HEK293 (cell line): ENCODE measurements at regions not wholly inside any gene's neighbourhood (a gene's known extent, or its start where the extent isn't known, plus 50 kb on each side); places are given as distances from the start of the nearest gene placed in this dataset.
"Not testable (repeated sequence)": the region's sequence is repeated elsewhere in the genome, so short reads cannot be mapped to it uniquely, and the experiment has no call there.

Experiments
- CTCF ChIA-PET: fragments of 350-600 bp; formaldehyde crosslinking; extraction: SDS; loops from one replicate; lab custom pipeline; 2021; ENCODE audit warnings: antibody characterized with exemption; lab: Yijun Ruan, JAX
- POLR2A ChIA-PET: fragments of 300-600 bp; formaldehyde crosslinking; extraction: SDS; loops from one replicate; lab custom pipeline; 2020; ENCODE audit warnings: antibody characterized with exemption, inconsistent platforms; lab: Yijun Ruan, JAX
- H3K27ac ChIP-seq: fragments of 200-500 bp; sonication (Bioruptor generic); 2 replicates; pipeline ENCODE4 v1.5.1; 2014; ENCODE audit warnings: low read depth, low read length, control low read depth, inconsistent platforms; ENCODE audit errors: extremely low read depth
- H3K36me3 ChIP-seq, 2 experiments: fragments of 200-500 bp in 1 of 2; sonication (Bioruptor generic) in 1 of 2; 1 replicate in 1 of 2; 2 replicates in 1 of 2; pipeline ENCODE4 v1.5.1; 2014 to 2017; ENCODE audit warnings: inconsistent platforms in 2 of 2, low read length in 2 of 2; ENCODE audit not compliant: control insufficient read depth in 2 of 2, insufficient read depth in 1 of 2
- H3K4me1 ChIP-seq: fragments of 200-500 bp; sonication (Bioruptor generic); 2 replicates; pipeline ENCODE4 v1.5.1; 2014; ENCODE audit warnings: mild to moderate bottlenecking, low read length, inconsistent platforms; ENCODE audit not compliant: control insufficient read depth, insufficient read depth
- H3K4me3 ChIP-seq: 2 replicates; pipeline ENCODE4 v1.5.1; 2011; ENCODE audit warnings: low read depth, mild to moderate bottlenecking, control low read depth, low read length, moderate library complexity
- H3K9me3 ChIP-seq: fragments of 200-500 bp; sonication (Bioruptor generic); 2 replicates; pipeline ENCODE4 v1.5.1; 2014; ENCODE audit warnings: low read depth, low read length, inconsistent platforms; ENCODE audit not compliant: control insufficient read depth, insufficient read depth
- IKZF3 ChIP-seq: fragments of 450-650 bp; IDR thresholded peaks from 2 replicates; pipeline ENCODE4 v1.5.0; 2018; ENCODE audit warnings: missing biosample characterization, mild to moderate bottlenecking, missing genetic modification characterization, moderate library complexity
- KLF17 ChIP-seq: fragments of 450-650 bp; formaldehyde crosslinking; IDR thresholded peaks from 2 replicates; pipeline ENCODE4 v1.5.1; 2016; ENCODE audit warnings: missing biosample characterization, missing genetic modification characterization
- OVOL3 ChIP-seq: fragments of 450-650 bp; formaldehyde crosslinking; IDR thresholded peaks from 2 replicates; pipeline ENCODE4 v1.5.1; 2016; ENCODE audit warnings: missing biosample characterization, missing genetic modification characterization
- RBAK ChIP-seq: fragments of 450-650 bp; formaldehyde crosslinking; IDR thresholded peaks from 2 replicates; pipeline ENCODE4 v1.5.1; 2016; ENCODE audit warnings: missing biosample characterization, missing genetic modification characterization
- ZNF157 ChIP-seq: fragments of 450-650 bp; formaldehyde crosslinking; IDR thresholded peaks from 2 replicates; pipeline ENCODE4 v1.5.1; 2016; ENCODE audit warnings: missing biosample characterization, missing genetic modification characterization
- ZNF280D ChIP-seq: fragments of 450-650 bp; formaldehyde crosslinking; IDR thresholded peaks from 2 replicates; pipeline ENCODE4 v1.5.1; 2016; ENCODE audit warnings: missing biosample characterization, missing genetic modification characterization
- ZNF302 ChIP-seq: fragments of 450-650 bp; formaldehyde crosslinking; IDR thresholded peaks from 2 replicates; pipeline ENCODE4 v1.5.1; 2016; ENCODE audit warnings: missing biosample characterization, missing genetic modification characterization, low read depth
- ZNF354C ChIP-seq: fragments of 450-650 bp; formaldehyde crosslinking; IDR thresholded peaks from 2 replicates; pipeline ENCODE4 v1.5.1; 2016; ENCODE audit warnings: missing biosample characterization, missing genetic modification characterization, low read depth, borderline replicate concordance
- ZNF473 ChIP-seq: fragments of 450-650 bp; formaldehyde crosslinking; IDR thresholded peaks from 2 replicates; pipeline ENCODE4 v1.5.1; 2017; ENCODE audit warnings: missing biosample characterization, missing genetic modification characterization
- ZNF510 ChIP-seq: fragments of 450-650 bp; formaldehyde crosslinking; IDR thresholded peaks from 2 replicates; pipeline ENCODE4 v1.5.1; 2018; ENCODE audit warnings: mild to moderate bottlenecking, missing genetic modification characterization, missing biosample characterization; ENCODE audit not compliant: insufficient replicate concordance
- ZNF549 ChIP-seq: fragments of 450-650 bp; IDR thresholded peaks from 2 replicates; pipeline ENCODE4 v1.5.1; 2018; ENCODE audit warnings: missing biosample characterization, missing genetic modification characterization, mild to moderate bottlenecking, inconsistent platforms, moderate library complexity
- ZNF837 ChIP-seq: fragments of 450-650 bp; formaldehyde crosslinking; IDR thresholded peaks from 2 replicates; pipeline ENCODE4 v1.5.1; 2016; ENCODE audit warnings: missing biosample characterization, missing genetic modification characterization
- ZXDB ChIP-seq: fragments of 450-650 bp; formaldehyde crosslinking; IDR thresholded peaks from 2 replicates; pipeline ENCODE4 v1.5.1; 2016; ENCODE audit warnings: missing biosample characterization, missing genetic modification characterization
- TF ChIP-seq, protein P1 (sequence below): fragments of 450-650 bp; formaldehyde crosslinking; IDR thresholded peaks from 2 replicates; pipeline ENCODE4 v1.5.1; 2017; ENCODE audit warnings: missing biosample characterization, missing genetic modification characterization
- TF ChIP-seq, protein P2 (sequence below): fragments of 450-650 bp; formaldehyde crosslinking; IDR thresholded peaks from 2 replicates; pipeline ENCODE4 v1.5.1; 2016; ENCODE audit warnings: missing biosample characterization, missing genetic modification characterization

DNA sequence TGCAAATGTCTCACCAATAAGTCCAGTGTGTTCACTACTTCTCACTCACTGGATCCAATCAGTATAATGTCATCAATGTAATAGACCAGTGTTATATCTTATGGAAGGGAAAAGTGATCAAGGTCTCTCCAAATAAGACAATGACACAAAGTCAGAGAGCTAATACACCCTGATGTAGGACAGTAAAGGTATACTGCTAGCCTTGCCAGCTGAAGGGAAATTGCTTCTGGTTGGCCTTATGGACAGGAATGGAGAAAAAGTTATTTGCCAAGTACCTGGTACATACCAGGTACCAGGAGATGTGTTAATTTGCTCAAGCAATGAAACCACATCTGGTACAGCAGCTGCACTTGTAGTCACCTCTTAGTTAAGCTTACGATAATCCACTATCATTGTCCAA, 141.0 kb downstream of the LTN1 start:
- Histone ChIP-seq H3K36me3 (no peaks in the 10 kb centered on the region), H3K9me3 (no peaks in the 10 kb centered on the region), H3K4me1 (no peaks in the 10 kb centered on the region), H3K4me3 (no peak overlapping the region), H3K27ac (no peak overlapping the region)
- TF ChIP-seq ZNF157 (tag by site-specific recombination): peak; percentile 93
- TF ChIP-seq, protein P1, sequence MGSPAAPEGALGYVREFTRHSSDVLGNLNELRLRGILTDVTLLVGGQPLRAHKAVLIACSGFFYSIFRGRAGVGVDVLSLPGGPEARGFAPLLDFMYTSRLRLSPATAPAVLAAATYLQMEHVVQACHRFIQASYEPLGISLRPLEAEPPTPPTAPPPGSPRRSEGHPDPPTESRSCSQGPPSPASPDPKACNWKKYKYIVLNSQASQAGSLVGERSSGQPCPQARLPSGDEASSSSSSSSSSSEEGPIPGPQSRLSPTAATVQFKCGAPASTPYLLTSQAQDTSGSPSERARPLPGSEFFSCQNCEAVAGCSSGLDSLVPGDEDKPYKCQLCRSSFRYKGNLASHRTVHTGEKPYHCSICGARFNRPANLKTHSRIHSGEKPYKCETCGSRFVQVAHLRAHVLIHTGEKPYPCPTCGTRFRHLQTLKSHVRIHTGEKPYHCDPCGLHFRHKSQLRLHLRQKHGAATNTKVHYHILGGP: no peak
- TF ChIP-seq OVOL3 (tag by site-specific recombination): no peak
- no peak for TF ChIP-seq ZNF549 (tag by site-specific recombination)
- CTCF ChIA-PET: no interaction called here
- POLR2A ChIA-PET: no interaction called here

GRCh38 chr21:28839237-28839636, 153.4 kb downstream of the LTN1 start:
- H3K4me3 ChIP-seq, H3K9me3 ChIP-seq, CTCF ChIA-PET, H3K27ac ChIP-seq, POLR2A ChIA-PET, H3K4me1 ChIP-seq, H3K36me3 ChIP-seq: not testable (repeated sequence)

GRCh38 chr21:28837426-28837825, 155.3 kb downstream of the LTN1 start:
- H3K9me3 ChIP-seq, H3K36me3 ChIP-seq, H3K4me1 ChIP-seq, POLR2A ChIA-PET, H3K4me3 ChIP-seq, H3K27ac ChIP-seq, CTCF ChIA-PET: not testable (repeated sequence)

GRCh38 chr21:28836588-28836987, 156.1 kb downstream of the LTN1 start:
- H3K36me3 ChIP-seq, CTCF ChIA-PET, POLR2A ChIA-PET, H3K27ac ChIP-seq, H3K4me1 ChIP-seq, H3K9me3 ChIP-seq, H3K4me3 ChIP-seq: not testable (repeated sequence)

GRCh38 chr21:28834335-28835238, 158.1 kb downstream of the LTN1 start:
- Histone ChIP-seq H3K4me3 (no peak overlapping the region), H3K4me1 (no peaks in the 10 kb centered on the region), H3K36me3 (no peaks in the 10 kb centered on the region), H3K27ac (no peak overlapping the region), H3K9me3 (no peaks in the 10 kb centered on the region)
- CTCF ChIA-PET: interaction anchor here (0.8 to 1.0 kb wide), 2 partner anchors 11 to 89 kb away, joined by 3 to 4 read pairs; no protein-coding TSS in a partner anchor
- POLR2A ChIA-PET: interaction anchor here (0.6 kb wide), 1 partner anchor 46 kb away, joined by 6 read pairs; no protein-coding TSS in a partner anchor
- TF ChIP-seq IKZF3 (tag by site-specific recombination): no peak
- no peak for TF ChIP-seq RBAK (tag by site-specific recombination)
- no peak for TF ChIP-seq KLF17 (tag by site-specific recombination)
- TF ChIP-seq, protein P2, sequence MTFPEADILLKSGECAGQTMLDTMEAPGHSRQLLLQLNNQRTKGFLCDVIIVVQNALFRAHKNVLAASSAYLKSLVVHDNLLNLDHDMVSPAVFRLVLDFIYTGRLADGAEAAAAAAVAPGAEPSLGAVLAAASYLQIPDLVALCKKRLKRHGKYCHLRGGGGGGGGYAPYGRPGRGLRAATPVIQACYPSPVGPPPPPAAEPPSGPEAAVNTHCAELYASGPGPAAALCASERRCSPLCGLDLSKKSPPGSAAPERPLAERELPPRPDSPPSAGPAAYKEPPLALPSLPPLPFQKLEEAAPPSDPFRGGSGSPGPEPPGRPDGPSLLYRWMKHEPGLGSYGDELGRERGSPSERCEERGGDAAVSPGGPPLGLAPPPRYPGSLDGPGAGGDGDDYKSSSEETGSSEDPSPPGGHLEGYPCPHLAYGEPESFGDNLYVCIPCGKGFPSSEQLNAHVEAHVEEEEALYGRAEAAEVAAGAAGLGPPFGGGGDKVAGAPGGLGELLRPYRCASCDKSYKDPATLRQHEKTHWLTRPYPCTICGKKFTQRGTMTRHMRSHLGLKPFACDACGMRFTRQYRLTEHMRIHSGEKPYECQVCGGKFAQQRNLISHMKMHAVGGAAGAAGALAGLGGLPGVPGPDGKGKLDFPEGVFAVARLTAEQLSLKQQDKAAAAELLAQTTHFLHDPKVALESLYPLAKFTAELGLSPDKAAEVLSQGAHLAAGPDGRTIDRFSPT (tag by site-specific recombination): no peak
- no peak for TF ChIP-seq ZNF837 (tag by site-specific recombination)
- no peak for TF ChIP-seq ZXDB (tag by site-specific recombination)
- TF ChIP-seq ZNF280D (tag by site-specific recombination): no peak
- no peak for TF ChIP-seq ZNF354C (tag by site-specific recombination)
- no peak for TF ChIP-seq ZNF302 (tag by site-specific recombination)
- TF ChIP-seq ZNF473: no peak
- no peak for TF ChIP-seq ZNF510 (tag by site-specific recombination)
- no peak for TF ChIP-seq ZNF157 (tag by site-specific recombination)
